ENCODE measurements at regions not wholly inside any gene's neighbourhood (a gene's known extent, or its start where the extent isn't known, plus 50 kb on each side); places are given as distances from the start of the nearest gene placed in this dataset.

- no peak for DNase-seq (ENCODE audit: low spot score)
These were observed 133.6 kb downstream of the UBE2E3 start for GRCh38 chr2:181114021-181114420.

DNA sequence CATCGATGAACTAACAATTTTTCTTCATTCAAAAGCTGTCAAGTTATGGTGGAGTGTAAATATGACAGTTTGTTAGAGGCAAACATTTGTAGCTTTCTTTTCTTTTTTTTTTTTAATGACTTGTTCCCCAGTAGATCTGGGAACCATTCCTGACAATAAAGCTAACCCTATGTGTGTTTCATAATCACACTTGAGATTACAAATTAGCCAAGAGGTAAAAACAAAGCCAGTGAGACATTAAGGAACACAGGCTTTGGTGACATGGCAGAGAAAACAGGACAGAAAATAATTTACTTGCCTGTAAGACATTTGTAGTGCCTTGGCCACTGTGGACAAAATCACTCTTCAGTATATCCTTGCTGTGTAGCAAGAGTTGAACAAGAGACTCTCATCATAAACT, 135.9 kb downstream of the UBE2E3 start:
- no peak for DNase-seq (ENCODE audit: low spot score)

DNA sequence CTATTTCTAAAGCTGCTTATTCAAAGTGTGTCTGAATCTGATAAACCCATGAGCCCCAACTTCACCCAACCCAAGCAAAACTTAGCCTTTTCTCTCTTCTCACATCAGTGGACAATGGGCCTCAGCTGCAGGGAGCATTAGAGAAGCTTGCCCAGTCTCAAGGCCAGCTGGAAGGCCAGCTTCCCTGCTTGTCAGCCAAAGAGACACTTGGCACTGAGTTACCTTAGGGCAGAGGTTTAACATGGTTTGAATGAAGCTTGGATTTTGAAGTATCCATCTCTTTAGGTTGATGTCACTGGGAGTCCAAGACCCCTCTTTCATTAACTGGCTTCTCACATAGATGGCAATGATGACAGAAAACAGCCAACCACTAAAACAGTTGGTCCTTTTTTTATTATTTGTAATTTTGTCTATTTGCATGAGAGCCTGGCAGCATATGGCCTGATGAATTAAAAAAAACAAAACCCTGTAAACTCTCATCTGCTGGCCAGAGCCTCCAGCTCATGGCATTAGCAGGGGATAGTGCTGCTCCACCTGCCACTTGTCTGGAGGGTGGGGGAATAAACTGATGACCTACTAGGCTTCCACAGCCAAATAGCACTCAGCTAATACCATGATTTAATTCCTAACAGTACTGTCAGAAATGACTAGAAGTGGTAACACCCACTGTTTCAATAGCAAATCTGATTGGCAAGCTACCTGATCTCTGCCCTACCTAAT, 137.0 kb downstream of the UBE2E3 start:
- no peak for DNase-seq (ENCODE audit: low spot score)

- DNase-seq (ENCODE audit: low spot score), result no peak
These were observed 140.2 kb downstream of the UBE2E3 start for GRCh38 chr2:181120625-181121024.

DNA sequence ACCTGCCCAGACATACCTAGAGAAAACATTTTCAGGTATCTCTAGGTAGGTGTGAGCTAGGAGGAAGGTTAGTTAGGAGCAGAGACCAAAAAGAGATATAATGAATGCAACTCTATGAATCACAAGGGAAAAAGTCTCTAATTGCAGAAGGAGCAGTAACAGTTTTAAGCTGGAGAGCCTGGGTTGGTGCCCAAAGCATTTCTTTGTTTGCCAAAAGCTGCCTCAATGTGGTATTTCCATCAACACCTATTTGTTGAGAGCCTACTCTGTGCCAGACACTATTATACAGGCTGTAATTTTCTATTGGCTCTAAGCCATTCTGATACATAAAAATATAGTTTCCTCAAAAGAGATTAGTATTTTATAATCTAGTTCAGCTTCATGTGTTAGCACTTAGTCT, 141.6 kb downstream of the UBE2E3 start:
- no peak for DNase-seq (ENCODE audit: low spot score)

DNA sequence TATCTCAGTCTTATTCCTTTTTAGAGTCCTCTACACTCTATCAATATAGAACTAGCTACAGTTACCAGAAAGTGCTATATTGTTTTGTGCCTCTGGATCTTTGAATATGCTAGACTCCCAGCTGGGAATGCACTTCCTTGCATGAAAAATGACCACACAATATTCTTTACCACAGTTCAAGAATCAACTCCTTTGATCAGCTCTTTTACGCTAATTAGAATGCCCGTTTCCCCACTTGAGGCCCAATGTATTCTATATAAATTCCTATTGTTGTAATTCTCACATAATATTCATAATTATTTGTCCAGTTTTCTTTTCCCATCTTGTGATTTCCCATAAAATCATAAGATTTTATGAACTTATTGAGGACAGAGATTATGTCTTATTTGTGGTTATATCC, 142.2 kb downstream of the UBE2E3 start:
- no peak for DNase-seq (ENCODE audit: low spot score)

DNA sequence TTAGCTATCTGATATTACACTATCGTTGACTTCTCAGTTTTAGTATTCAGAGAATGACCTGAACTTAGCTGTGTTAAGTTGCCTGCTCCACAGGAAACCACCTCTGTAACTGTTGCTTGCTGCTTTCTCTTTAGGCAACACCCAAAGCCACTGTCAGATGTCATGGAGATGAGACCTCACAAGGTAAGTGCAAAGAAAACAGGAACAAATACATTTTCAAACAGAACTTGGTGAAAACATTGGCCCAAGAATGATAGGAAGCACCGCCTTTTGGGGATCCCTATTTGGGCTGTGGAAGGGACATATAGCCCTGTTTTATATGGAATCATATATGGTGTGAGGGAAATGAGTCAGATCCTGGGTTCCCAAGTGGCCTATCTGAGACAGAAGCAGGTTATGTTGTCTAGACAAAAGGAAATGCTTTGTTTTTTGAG, 143.4 kb downstream of the UBE2E3 start:
- DNase-seq (ENCODE audit: low spot score), result no peak

DNA sequence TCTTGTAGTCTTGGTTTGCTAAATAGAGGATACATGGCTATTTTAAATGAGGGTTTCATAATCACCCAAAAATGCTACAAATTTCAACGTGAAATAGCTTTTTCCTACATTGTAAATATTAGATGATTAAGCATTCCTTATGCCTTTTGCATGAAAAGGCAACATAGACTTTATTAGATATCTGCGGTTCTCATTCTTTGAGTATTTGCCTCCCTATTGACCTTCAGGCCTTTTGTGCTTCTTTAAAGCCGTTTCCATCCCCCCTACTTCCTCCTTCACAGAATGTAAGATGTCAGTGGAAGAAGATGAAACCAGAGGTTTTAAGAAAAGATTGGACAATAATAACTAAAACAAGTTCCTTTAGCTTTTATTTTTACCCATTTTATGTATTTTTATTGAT, 144.1 kb downstream of the UBE2E3 start:
- DNase-seq (ENCODE audit: low spot score), result no peak

- no peak for DNase-seq (ENCODE audit: low spot score)
These were observed 145.0 kb downstream of the UBE2E3 start for GRCh38 chr2:181125359-181125758.

GRCh38 chr2:181126311-181126868, 146.0 kb downstream of the UBE2E3 start:
- DNase-seq (ENCODE audit: low spot score), result no peak

- no peak for DNase-seq (ENCODE audit: low spot score)
These were observed 147.8 kb downstream of the UBE2E3 start for GRCh38 chr2:181128199-181128598.

- DNase-seq (ENCODE audit: low spot score), result no peak
These were observed 149.1 kb downstream of the UBE2E3 start for GRCh38 chr2:181129364-181130056.

GRCh38 chr2:181130686-181131085, 150.3 kb downstream of the UBE2E3 start:
- no peak for DNase-seq (ENCODE audit: low spot score)

GRCh38 chr2:181131584-181131983, 151.2 kb downstream of the UBE2E3 start:
- DNase-seq (ENCODE audit: low spot score), result no peak

GRCh38 chr2:181138816-181139215, 158.4 kb downstream of the UBE2E3 start:
- DNase-seq (ENCODE audit: low spot score), result no peak

DNA sequence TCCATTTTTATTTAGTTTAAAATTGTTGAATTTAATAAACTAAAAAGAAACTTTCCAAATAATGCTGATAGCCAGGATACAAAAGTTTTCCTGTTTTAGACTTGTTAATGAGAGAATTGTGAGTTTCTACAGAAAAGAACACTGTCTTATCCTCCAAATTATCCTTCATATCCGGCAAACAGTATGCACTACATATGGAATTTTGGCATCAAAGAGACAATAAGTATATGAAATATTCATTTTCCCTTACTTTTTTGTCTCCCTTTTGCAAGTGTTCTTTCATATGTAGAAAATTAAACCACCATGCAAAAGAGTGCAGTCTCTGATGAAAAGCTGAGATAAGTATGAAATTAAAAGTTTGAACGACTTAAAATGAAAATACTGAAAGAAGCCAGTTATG, 159.4 kb downstream of the UBE2E3 start:
- DNase-seq (ENCODE audit: low spot score), result no peak

DNA sequence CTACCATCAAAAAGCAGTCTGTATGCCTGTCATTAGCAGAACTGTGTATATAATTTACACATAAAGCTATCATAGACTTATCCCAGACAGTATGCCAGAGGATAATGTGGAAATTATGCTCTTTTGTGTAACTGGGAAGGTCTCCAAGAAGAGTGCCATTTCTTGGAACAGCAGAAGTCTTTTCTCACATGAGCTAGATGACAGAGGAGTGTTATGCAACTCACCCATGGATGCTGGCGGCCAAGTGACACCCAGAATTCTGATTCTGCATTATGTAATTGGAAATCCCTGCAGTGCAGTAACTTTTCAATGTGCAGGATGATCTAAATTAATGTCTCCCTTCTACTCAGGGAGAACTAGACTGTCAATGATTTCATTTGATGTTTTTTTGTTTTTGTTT, 160.0 kb downstream of the UBE2E3 start:
- DNase-seq (ENCODE audit: low spot score), result no peak

DNA sequence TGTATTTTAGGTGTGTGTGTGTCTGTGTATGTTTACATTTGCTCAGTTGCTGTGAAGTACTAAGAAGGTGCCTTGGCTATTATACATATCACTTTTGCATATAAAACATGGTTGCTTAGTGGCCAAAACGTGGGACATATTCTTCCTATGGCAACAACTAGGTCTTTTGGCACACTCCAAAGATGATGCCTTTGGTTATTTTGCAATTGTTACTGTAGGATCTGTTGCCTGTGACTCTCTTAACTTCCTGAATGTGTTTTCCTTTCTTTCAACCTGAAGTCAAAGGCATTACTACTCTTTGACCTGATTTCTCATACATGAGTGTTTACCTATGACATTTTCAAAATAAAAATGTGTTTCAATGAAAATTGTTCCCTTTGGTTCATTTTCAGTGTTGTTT, 160.5 kb downstream of the UBE2E3 start:
- DNase-seq (ENCODE audit: low spot score), result no peak

DNA sequence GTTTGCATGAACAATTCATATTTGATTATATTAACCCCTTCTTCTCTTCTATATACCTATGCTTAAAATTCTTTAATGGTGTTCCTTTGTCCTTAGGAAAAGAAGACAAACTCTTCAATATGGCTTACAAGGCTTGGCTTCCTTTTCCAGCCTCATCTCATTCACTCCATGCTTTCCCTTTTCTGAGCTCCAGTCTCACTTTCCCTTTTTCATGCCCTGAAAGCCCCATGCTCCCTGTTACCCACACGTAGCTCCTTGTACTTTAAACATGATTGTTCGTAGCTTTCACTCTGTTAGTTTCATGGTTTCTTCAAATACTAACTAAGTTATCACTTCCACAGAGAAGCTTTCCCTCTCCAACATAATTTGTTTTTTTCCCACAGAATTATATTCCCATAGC, 161.3 kb downstream of the UBE2E3 start:
- no peak for DNase-seq (ENCODE audit: low spot score)

GRCh38 chr2:181142514-181142913, 162.1 kb downstream of the UBE2E3 start:
- DNase-seq (ENCODE audit: low spot score), result no peak

- no peak for DNase-seq (ENCODE audit: low spot score)
These were observed 163.4 kb downstream of the UBE2E3 start for GRCh38 chr2:181143790-181144300.

GRCh38 chr2:181145645-181146044, 165.2 kb downstream of the UBE2E3 start:
- DNase-seq (ENCODE audit: low spot score), result no peak

GRCh38 chr2:181146171-181146570, 165.8 kb downstream of the UBE2E3 start:
- DNase-seq (ENCODE audit: low spot score), result no peak

All from pons (tissue), 1 donor.